AG08395 (cell line): ENCODE measurements at regions not wholly inside any gene's neighbourhood (a gene's known extent, or its start where the extent isn't known, plus 50 kb on each side); places are given as distances from the start of the nearest gene placed in this dataset.
"Not testable (repeated sequence)": the region's sequence is repeated elsewhere in the genome, so short reads cannot be mapped to it uniquely, and the experiment has no call there.

Source experiments
- DNase-seq: peaks from one replicate; pipeline ENCODE4 v3.0.0; 2012; ENCODE audit warnings: mixed read lengths, low spot score

DNA sequence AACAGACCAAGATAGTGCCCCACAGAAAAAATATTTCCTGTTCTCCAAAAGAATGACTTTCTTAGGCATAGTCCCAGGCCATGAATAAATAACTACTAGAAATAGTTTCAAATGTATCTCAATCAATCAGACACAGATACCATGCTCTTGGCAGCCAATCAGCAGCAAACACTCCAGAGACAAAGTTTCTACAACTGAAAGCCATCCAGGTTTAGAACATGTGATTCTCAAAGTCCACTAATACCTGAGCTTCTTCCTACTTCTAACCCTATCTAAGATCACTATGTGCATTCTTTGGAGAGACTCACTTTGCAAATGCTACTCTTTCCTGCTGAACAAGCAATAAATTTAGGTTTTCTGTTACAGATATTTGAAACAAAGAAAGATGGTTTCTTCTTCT, 425.8 kb upstream of the GRIN3A start:
- DNase-seq, result no peak

DNA sequence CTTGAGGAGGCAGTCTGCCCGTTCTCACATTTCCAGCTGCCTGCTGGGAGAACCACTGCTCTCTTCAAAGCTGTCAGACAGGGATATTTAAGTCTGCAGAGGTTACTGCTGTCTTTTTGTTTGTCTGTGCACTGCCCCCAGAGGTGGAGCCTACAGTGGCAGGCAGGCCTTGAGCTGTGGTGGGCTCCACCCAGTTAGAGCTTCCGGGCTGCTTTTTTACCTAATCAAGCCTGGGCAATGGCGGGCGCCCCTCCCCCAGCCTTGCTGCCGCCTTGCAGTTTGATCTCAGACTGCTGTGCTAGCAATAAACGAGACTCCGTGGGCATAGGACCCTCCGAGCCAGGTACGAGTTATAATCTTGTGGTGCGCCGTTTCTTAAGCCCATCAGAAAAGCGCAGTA, 414.6 kb upstream of the GRIN3A start:
- DNase-seq, result not testable (repeated sequence)

DNA sequence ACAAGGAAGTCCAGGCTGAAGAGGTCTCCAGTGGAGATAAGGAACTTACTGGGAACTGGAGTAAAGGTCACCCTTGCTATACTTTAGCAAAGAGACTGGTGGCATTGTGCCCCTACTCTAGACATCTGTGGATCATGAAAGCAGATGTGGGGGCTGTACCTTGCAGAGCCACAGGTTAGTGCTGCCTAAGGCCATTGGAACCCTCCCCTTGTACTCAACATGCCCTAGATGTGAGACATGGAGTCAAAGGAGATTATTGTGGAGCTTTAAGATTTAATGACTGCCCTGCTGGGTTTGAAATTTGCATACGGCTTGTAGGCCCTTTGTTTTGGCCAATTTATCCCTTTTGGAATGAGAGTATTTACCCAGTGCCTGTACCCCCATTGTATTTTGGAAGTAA, 397.3 kb upstream of the GRIN3A start:
- no peak for DNase-seq

DNA sequence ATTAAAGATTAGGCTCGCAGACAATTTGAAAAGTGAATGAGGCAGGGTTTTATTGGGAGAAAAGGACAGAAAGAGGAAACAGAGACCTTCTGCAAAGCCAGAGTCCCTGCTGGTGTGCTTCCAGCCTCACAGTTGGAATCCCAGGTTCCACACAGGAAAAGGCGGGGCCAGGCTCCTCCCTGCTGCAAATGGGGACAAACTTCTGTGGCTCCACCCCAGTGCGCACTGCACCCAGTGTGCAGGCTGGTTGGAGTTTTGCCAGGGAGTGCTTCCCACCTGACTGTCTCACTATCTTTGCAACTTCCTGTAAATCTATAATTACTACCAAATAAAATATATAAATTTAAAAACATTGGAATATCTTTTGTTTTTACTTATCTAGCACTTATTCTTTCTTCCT, 386.0 kb upstream of the GRIN3A start:
- DNase-seq, result no peak

GRCh38 chr9:102114557-102114956, 376.1 kb upstream of the GRIN3A start:
- no peak for DNase-seq

- no peak for DNase-seq
Measured at GRCh38 chr9:102113191-102113590, 374.7 kb upstream of the GRIN3A start.

- DNase-seq, result no peak
Measured at GRCh38 chr9:102106439-102106838, 368.0 kb upstream of the GRIN3A start.

GRCh38 chr9:102101723-102102122, 363.3 kb upstream of the GRIN3A start:
- no peak for DNase-seq

GRCh38 chr9:102087141-102087540, 348.7 kb upstream of the GRIN3A start:
- no peak for DNase-seq

DNA sequence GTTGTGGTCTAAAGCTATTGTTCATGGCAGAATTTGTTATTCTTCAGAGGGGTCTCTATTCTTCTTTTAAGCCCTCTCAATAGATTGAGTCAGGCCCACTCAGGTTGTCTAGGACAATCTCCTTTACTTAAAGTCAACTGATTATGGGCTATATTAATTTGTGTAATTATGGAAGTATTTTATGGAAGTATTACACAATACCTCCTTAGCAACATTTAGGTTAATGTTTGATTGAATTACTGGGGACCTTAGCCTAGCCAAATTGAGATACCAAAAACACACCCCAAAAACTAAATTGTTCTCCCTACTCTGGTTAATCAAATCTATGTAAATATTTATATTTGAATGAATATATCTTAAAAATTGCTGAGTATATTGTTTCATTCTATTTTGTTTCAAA, 347.1 kb upstream of the GRIN3A start:
- no peak for DNase-seq

- DNase-seq, result no peak
Measured at GRCh38 chr9:102072059-102072764, 333.8 kb upstream of the GRIN3A start.

- DNase-seq, result no peak
Measured at GRCh38 chr9:102069969-102070368, 331.5 kb upstream of the GRIN3A start.

DNA sequence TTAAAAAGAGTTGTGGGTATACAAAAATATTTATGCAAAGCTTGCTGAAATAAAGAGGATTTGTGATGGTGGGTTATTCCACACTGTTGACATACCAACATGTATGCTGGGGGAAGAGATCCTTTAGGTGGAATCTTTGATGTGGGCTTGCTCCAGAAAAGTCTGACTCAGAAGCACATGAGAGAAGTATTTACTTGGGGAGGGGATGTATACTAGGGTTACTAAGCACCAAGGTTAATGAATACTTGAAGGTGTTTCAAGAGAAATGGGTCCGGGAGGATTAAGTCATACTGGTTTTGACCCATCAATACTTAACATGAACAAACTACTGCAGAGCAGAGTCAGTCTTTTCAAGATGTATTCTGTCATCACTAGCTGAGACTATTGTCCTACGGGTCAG, 316.4 kb upstream of the GRIN3A start:
- no peak for DNase-seq

GRCh38 chr9:102049586-102050246, 311.3 kb upstream of the GRIN3A start:
- DNase-seq, result no peak

- no peak for DNase-seq
Measured at GRCh38 chr9:102047549-102047948, 309.1 kb upstream of the GRIN3A start.

DNA sequence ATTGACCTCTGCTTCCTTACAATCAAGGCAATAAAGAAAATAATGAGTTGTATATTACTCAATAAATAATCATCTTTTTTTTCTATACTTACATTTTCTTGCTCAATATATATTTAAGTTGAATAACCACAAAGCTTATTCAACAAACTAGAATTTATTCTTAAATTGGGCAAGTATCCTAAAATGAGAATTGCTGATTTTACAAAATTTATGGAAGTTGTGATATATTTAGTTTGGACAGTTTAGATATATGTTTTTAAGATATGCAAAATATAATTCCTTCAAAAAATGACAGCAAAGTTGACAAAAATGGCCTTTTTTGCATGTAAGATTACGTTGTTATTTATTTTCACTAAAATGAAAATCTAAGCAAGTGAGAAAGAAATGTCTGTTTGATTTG, 305.7 kb upstream of the GRIN3A start:
- no peak for DNase-seq

DNA sequence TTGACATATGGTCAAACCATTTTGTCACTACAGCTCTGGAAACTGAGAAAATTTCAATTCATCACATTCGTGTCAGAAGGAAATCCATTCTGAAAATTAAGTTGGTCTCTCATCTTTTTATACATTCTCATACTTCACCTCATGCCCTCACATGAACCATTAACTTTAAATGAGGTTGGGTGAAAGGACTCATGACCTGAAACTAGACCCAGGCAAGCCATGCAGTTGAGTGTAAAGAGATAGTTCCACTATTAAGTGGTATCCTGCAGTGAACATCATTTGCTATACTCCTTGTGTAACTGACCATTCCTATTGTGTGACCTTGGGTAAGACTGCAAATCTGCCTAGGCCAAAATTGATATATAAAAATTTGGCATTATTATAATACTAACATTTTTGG, 299.6 kb upstream of the GRIN3A start:
- DNase-seq, result no peak

DNA sequence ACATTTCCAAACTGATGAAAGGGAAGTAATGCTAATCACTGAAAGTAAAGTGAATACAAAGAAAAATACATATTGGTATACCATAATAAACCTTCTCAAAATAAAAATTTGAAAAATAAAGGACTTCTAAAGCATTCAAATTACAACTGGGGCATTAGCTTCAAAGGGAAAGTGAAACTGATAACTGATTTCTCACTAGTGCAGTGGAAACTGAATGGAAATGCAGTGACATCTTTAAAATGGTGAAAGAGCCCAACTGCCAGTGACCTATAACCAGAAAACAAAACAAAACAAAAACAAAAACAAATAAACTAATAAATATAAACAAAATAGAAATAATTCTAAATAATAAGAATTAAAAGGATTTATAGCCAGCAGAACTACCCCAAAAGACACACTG, 297.5 kb upstream of the GRIN3A start:
- no peak for DNase-seq

- DNase-seq, result no peak
Measured at GRCh38 chr9:102032614-102033013, 294.2 kb upstream of the GRIN3A start.

DNA sequence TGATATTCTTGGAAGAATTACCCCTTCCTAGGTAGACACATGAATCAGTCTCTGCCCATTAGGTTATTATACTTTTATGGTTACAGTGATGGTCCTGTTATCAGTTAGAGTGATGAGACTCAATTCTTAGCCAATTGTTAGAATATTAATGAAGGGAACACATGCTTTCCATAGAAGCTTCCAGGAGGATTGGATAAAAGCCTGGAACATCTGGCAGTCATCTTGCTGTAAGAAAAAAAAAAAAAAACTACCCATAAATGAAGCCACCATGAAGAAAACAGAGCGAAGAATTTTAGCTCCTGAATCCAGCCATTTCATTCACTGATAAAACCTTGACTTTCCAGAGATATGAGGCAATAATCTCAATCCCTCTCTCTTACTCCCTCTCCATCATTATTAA, 262.5 kb upstream of the GRIN3A start:
- no peak for DNase-seq

DNA sequence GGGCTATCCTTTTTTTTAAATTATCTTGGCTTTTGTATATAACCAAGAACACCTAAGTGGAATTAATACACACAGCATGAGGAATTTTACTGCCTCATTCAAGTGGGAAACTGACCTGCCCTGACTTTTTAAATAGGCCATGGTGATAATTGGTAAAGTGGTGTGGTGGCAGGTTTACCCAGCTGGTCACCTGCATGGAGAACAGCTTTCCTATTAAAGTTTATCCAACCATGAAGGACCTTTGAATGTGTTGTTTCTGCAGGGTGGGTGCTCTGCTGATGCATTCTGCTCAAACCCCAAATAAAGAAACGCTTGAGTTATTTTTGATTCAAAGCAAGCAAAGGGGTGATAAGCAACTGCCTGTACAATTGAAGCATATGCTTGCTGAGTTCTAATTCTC, 261.0 kb upstream of the GRIN3A start:
- no peak for DNase-seq

DNA sequence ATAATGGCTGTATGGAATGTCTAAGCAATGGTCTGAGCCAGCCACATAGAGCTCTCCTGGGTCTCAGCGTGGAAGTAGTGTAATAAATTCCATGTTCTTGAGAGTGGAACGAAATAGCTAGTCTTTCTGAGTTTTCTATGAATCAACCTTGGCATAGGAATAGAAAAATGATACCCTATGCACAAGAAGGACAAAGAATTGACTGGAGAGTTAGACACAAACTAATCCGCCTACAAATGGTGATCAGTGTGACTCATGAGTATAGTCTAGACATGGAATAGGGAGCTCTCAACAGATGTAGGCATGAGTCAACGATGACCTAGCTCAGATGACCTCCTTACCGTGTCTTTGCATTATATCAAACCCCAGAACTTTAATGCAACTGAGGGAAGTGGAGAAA, 256.8 kb upstream of the GRIN3A start:
- DNase-seq, result no peak

DNA sequence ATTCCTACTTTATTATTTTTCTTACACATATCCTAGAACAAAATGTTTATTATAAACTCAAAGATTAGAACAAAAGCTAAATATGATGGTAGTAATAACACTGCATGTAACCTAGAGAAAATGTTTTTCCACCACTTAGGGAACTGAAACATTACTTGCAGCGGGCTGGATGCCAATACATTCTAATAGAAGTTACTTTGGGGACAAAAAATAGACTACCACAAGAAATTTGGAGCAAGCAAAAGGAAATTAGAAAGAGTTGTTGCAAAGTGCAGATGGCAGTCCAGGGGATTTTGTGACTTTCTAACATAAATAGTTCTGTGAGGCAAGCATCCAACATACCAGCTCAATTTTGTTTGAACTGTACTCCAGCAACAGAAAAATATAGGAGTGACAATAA, 255.3 kb upstream of the GRIN3A start:
- DNase-seq, result no peak

- no peak for DNase-seq
Measured at GRCh38 chr9:101991926-101992325, 253.5 kb upstream of the GRIN3A start.
